SU-DHL-6 (cell line): ENCODE measurements at regions not wholly inside any gene's neighbourhood (a gene's known extent, or its start where the extent isn't known, plus 50 kb on each side); places are given as distances from the start of the nearest gene placed in this dataset.

Source experiments
- EZH2phosphoT487 ChIP-seq: fragments of 200-600 bp; sonication (generic), shearing (Covaris generic); conservative IDR thresholded peaks from 2 replicates; pipeline ENCODE4 v1.6.1; 2018; ENCODE audit warnings: mild to moderate bottlenecking, antibody characterized with exemption, low read length, moderate library complexity, mixed read lengths
- TF ChIP-seq, protein P1 (sequence below): fragments of 200-600 bp; sonication (generic); IDR thresholded peaks from one replicate; pipeline ENCODE4 v1.5.1; 2017; ENCODE audit warnings: antibody characterized with exemption, mild to moderate bottlenecking, low read length, moderate library complexity; ENCODE audit not compliant: insufficient read depth, poor library complexity, severe bottlenecking

- TF ChIP-seq, protein P1, sequence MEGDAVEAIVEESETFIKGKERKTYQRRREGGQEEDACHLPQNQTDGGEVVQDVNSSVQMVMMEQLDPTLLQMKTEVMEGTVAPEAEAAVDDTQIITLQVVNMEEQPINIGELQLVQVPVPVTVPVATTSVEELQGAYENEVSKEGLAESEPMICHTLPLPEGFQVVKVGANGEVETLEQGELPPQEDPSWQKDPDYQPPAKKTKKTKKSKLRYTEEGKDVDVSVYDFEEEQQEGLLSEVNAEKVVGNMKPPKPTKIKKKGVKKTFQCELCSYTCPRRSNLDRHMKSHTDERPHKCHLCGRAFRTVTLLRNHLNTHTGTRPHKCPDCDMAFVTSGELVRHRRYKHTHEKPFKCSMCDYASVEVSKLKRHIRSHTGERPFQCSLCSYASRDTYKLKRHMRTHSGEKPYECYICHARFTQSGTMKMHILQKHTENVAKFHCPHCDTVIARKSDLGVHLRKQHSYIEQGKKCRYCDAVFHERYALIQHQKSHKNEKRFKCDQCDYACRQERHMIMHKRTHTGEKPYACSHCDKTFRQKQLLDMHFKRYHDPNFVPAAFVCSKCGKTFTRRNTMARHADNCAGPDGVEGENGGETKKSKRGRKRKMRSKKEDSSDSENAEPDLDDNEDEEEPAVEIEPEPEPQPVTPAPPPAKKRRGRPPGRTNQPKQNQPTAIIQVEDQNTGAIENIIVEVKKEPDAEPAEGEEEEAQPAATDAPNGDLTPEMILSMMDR = no peak
- TF ChIP-seq EZH2phosphoT487 = no peak
Measured at GRCh38 chr3:106729481-106729880, 647.8 kb upstream of the CCDC54 start.
